ENCODE measurements at regions not wholly inside any gene's neighbourhood (a gene's known extent, or its start where the extent isn't known, plus 50 kb on each side); places are given as distances from the start of the nearest gene placed in this dataset.

GRCh38 chr1:88186911-88187310 is 497.2 kb upstream of the PKN2 start:
- H3K4me2 ChIP-seq (ENCODE audit: control insufficient read depth, insufficient read depth) = no peak overlapping the region
- no TSS peak for BruUV-seq (replicated peaks)
- SMC1A ChIA-PET (ENCODE audit: uncharacterized antibody, unreplicated experiment) = interaction anchor here (1.2 kb wide), 1 partner anchor 37 kb away, joined by 5 read pairs; no protein-coding TSS in a partner anchor
- no peak for TF ChIP-seq MTA3 (IDR thresholded peaks at IDR 0.05; ENCODE audit: borderline replicate concordance, low read length)
- no peak for TF ChIP-seq TCF7 (IDR thresholded peaks at IDR 0.05; ENCODE audit: borderline replicate concordance)
- TF ChIP-seq POU2F2 (IDR thresholded peaks at IDR 0.05; ENCODE audit: borderline replicate concordance, low read depth, low read length) = no peak
- no peak for TF ChIP-seq HSF1 (IDR thresholded peaks at IDR 0.05; ENCODE audit: low read depth, low read length)
- no peak for TF ChIP-seq PBX3 (IDR thresholded peaks at IDR 0.05; ENCODE audit: insufficient replicate concordance, low read depth, low read length)
- TF ChIP-seq TCF3 (IDR thresholded peaks at IDR 0.05; ENCODE audit: borderline replicate concordance, insufficient read depth, low read depth, low read length) = no peak
- no peak for TF ChIP-seq TBL1XR1 (IDR thresholded peaks at IDR 0.05; ENCODE audit: low read depth, low read length)
- TF ChIP-seq KAT2A (conservative IDR thresholded peaks at IDR 0.05; ENCODE audit: control insufficient read depth, low read depth, low read length) = no peak
- TF ChIP-seq ELK1 (IDR thresholded peaks at IDR 0.05; ENCODE audit: low read depth, low read length) = no peak
- TF ChIP-seq MAX (IDR thresholded peaks at IDR 0.05; ENCODE audit: low read depth, low read length) = no peak
- ATAC-seq (no peak), FAIRE-seq (no peak), DNase-seq (ENCODE audit: low read depth, low spot score) (no peak)
- H4K20me1 ChIP-seq (ENCODE audit: control insufficient read depth, insufficient read depth) = no peaks in the 10 kb centered on the region
- H3K9ac ChIP-seq (ENCODE audit: control insufficient read depth, insufficient read depth, low read length) = no peak overlapping the region
- no peak overlapping the region for H3K27ac ChIP-seq (ENCODE audit: control insufficient read depth, insufficient read depth)
- no peaks in the 10 kb centered on the region for H3K9me3 ChIP-seq (replicated peaks; ENCODE audit: control insufficient read depth, insufficient read depth, low read length)
- CTCF ChIA-PET = no interaction called here
- RAD21 ChIA-PET (ENCODE audit: unreplicated experiment) = no interaction called here
- H3K79me2 ChIP-seq (ENCODE audit: control insufficient read depth, insufficient read depth, low read length) = no peaks in the 10 kb centered on the region
- H2AFZ ChIP-seq (ENCODE audit: control insufficient read depth, low read depth, low read length) = no peak overlapping the region
- intact Hi-C loops (cut with micrococcal nuclease; ENCODE audit: unreplicated experiment) (loop anchor here (10.0 kb wide), 1 partner anchor 892 kb away; no protein-coding TSS in a partner anchor), in situ Hi-C loops (cut with MboI) (loop anchor here (10.0 to 25.0 kb wide), 2 partner anchors 408 to 675 kb away; no protein-coding TSS in a partner anchor)
- no peaks in the 10 kb centered on the region; a peak in 1 of 4 replicates for H3K27me3 ChIP-seq (replicated peaks in 1 of 2; ENCODE audit: control insufficient read depth in 2 of 2, insufficient read depth in 2 of 2, low read length in 1 of 2)
- no peak overlapping the region for H3K4me3 ChIP-seq
- no peaks in the 10 kb centered on the region for H3K36me3 ChIP-seq (ENCODE audit: control insufficient read depth in 2 of 2, insufficient read depth in 2 of 2, low read length in 1 of 2)
- POLR2A ChIA-PET = no interaction called here
- H3K4me1 ChIP-seq (ENCODE audit: control insufficient read depth, insufficient read depth, low read length) = peaks cover 3% of the 10 kb centered on the region; the same call in 1 of the 2 replicates

Data from GM12878 (cell line).